ENCODE measurements at regions not wholly inside any gene's neighbourhood (a gene's known extent, or its start where the extent isn't known, plus 50 kb on each side); places are given as distances from the start of the nearest gene placed in this dataset.
"Not testable (repeated sequence)": the region's sequence is repeated elsewhere in the genome, so short reads cannot be mapped to it uniquely, and the experiment has no call there.

DNA sequence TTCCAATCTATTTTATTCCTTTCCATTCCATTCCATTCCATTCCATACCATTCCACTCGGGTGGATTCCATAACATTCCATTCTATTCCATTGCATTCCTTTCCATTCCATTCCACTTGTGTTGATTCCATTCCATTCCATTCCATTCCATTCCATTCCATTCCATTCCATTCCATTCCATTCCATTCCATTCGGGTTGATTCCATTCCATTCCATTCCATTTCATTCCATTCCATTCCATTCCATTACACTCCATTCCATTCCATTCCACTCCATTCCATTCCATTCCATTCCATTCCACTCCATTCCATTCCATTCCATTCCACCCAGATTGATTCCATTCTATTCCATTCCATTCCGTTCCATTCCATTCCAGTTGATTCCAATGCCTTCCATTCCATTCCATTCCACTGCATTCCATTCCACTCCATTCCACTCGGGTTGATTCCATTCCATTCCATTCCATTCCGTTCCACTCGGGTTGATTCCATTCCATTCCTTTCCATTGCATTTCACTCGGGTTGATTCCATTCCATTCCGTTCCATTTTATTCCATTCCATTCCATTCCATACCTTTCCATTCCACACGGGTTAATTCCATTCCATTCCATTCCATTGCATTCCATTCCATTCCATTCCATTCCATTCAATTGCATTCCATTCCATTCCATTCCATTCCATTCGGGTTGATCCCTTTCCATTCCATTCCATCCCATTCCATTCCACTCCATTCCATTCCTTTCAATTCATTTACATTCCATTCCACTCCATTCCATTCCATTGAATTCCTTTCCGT lies 168.4 kb downstream of the CWH43 start:
- peak; percentile 65 for DNase-seq

DNA sequence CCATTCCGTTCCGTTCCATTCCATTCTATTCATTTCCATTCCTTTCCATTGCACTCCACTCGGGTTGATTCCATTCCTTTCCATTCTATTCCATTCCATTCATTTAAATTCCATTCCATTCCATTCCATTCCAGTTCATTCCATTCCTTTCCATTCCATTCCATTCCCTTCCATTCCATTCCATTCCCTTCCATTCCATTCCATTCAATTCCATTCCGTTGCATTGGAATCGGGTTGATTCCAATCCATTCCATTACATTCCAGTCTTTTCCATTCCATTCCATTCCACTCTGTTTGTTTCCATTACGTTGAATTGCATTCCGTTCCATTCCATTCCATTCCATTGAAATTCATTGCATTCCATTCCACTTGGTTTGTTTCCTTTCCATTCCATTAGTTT lies 169.2 kb downstream of the CWH43 start:
- DNase-seq: not testable (repeated sequence)

DNA sequence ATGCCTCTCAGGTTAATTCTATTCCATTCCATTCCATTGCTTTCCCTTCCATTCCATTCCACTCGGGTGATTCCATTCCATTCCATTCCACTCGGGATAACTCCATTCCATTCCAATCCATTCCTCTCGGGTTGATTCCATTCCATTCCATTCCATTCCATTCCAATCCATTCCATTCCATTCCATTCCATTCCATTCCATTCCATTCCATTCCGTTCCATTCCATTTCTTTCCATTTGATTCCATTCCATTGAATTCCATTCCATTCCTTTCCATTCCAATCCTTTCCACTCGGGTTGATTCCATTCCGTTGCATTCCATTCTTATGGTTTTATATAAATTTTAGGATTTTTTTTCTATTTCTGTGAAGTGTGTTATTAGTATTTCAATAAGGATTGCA lies 170.2 kb downstream of the CWH43 start:
- not testable (repeated sequence) for DNase-seq

DNA sequence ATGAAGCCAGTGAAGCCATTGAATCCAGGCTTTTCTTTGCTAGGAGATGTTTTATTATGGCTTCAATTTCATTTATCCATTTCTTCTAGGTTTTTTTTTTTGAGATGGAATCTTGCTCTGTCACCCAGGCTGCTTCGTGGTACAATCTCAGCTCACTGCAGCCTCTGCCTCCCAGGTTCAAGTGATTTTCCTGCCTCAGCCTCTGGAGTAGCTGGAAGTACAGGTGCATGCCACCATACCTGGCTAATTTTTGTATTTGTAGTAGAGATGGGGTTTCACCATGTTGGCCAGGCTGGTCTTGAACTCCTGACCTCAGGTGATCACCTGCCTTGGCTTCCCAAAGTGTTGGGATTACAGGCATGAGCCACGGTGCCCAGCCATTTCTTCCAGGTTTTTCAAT lies 171.6 kb downstream of the CWH43 start:
- DNase-seq: not testable (repeated sequence)

DNA sequence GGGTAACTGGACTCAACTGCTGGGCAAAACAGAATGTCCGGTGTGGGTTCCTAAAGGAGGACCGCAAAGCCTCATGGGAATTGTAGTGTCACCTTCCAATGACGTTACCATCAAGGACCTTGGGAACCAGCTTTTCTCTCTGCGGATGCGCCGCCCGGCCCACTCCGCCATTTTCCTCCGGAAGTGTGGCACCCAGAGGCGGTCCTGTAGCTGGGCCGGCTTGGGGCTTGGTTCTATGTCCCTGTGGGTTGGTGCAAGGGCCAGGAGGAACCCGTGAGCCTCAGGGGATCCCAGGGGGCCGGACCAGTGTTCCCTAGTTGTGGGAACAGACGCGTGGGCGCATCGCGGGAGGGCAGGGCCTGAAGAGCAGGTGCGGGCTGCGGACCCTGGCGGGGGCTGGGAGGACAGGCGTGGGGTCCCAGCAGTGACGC lies 175.1 kb downstream of the CWH43 start:
- DNase-seq: not testable (repeated sequence)

DNA sequence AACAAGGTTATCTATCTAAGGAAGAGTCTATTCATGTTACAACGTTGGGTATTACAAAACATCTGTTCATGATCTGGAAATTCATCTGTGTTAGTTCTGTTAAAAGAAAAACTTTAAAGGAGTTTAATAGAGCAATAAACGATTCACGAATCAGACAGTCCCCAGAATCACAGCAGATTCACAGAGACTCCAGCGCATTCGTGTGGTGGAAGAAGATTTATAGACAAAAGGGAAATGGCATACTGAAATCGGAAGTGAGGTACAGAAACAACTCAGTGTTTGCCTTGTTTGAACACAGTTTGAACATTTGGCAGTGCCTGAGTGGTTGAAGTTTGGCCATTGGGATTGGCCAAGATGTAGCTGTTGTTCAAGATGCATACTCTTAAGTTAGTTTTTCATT lies 178.8 kb downstream of the CWH43 start:
- DNase-seq: not testable (repeated sequence)

DNA sequence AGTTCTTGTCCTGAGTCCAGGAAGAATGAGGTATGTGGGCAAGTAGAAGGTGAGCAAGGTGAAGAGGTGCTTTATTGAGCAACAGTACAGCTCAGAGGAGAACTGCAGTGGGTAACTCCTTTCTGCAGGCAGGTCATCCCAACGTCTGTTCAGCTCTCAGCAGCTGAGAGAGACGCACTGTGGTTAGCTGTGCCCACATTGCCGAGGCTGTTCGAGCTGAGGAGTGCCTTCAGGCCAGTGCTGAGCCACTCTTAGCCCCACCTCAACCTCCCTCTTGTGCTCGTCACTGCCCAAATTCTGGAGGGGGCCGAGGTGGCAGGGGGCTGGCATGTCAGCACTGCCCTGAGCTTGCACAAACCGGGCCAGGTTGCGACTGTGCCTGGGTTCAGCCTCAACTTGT lies 191.8 kb downstream of the CWH43 start:
- not testable (repeated sequence) for DNase-seq

DNA sequence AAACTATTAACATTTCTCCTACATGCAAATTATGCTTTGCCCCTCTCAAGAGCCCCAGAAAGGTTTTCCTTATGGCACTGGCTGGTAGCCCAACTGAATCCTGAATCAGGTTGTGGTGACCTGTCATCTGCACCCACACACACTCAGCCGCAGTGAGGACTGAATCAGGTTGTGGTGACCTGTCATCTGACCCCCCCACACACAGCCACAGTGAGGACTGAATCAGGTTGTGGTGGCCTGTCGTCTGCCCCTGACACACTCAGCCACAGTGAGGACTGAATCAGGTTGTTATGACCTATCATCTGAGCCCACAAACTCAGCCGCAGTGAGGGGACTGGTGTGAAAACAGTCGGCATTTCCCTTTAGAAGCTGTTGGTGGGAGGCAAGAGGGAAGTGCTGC lies 195.0 kb downstream of the CWH43 start:
- not testable (repeated sequence) for DNase-seq

DNA sequence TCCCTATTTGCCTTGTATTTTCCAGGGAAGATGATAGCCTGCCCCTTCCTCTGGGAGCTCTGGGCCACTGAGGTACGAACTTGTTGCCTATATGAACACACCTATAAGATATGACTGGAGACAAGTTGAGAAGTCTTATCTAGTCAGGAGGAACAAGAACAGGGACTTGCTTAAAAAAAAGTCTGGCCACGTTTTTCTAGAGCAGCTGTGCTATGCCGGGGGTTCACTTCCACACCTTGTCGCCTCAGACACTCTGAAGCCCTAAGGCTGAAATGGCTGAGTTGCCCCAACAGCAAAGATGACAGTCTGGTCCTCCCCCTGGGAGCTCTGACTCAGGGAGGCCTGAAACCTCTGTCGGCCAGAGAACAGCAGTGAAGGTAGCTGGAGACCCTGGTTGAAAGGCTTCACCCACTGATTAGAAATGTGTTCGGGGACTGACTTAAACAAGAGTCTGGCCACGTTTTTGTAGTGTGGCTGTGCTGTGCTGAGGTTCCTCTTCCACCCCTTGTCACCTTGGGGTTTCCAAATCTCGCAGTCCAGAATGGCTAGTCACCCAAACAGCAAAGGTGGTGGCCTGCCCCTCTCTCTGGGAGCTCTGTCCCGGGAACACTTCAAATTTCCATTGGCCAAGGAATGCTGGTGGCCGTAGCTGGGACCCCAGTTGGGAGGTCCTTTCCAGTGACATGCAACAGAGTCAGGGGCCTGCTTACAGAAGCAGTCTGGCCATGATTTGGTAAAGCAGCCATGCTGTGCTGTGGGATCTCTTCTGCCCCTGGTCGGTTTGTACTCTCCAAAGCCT lies 225.5 kb downstream of the CWH43 start:
- not testable (repeated sequence) for DNase-seq

DNA sequence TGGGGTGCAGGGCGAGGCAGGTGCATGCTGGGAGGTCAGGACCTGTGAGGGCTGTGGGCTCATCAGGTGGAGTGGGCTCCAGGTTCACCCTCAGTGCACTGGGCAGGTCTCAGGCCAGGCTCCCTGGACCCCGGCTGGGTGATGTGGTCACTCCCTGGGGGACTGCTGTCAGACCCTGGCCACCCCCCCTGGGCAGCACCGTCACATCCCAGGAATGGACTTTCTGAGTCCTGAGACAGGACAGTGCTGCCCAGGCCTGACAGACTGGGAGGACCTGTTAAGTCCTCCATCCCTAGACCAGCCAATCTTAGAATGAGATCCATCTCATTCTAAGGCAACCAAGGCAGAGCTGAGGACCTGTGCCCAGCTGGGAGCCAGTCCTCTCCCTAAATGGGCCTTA lies 227.2 kb downstream of the CWH43 start:
- DNase-seq: not testable (repeated sequence)

DNA sequence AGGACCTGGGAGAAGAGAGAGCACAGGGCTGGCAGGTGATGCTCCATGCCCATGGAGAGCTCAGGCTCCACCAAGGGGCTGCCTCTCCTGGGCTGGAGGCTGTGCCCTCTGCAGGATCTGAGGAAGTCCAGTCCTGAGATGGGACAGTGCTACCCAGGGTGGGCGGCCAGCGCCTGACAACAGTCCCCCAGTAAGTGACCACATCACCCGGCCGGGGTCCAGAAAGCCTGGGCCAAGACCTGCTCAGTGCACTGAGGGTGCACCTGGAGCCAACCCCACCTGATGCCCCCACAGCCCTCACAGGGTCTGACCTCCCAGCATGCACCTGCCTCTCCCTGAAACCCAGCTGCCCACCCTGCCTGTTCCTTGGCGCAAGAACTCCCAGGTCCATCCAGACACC lies 227.7 kb downstream of the CWH43 start:
- DNase-seq: not testable (repeated sequence)

DNA sequence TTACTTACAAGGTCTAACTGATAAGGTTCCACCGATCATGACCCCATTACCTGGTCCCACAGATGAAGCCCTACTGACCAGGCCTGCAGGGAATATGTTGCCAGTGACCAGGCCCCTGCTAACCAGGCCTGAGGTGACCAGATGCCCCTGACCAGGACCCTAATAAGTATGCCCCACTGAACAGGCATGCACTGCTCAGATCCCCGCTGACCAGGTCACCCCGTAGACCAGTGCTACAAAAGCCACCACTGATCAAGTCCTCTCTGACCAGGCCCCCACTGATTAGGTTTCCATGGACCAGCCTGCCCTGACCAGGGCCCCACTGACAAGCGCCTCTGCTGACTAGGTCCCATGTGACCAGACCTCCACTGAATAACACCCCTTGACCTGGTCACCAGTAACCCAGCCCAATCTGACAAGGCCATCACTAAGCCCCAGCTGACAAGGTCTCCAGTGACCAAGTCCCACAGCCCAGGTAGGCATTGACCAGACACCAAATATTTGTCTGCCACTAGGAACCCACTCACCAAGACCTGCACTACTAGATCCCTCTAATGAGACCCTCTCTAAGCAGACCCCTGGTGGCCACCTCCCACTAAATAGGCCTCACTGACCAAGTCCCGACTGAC lies 228.5 kb downstream of the CWH43 start:
- DNase-seq: not testable (repeated sequence)

DNA sequence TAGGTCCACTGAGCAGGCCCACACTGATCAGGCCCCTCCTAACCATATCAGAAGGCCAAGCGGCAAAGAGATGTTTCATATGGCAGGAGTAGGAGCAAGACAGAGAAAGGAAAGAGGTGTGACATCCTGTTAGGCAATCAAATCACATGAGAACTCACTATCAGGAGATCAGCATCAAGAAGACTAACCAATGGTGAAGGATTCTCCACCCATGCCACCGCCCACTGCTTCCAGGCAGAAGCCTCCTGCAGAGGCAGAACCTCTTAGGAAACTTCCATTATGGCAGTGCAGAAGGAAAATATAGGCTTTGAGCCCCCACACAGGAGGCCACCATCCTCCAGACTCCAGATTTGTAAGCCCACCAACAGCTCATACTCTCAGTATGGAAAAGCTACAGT lies 229.0 kb downstream of the CWH43 start:
- DNase-seq: not testable (repeated sequence)

DNA sequence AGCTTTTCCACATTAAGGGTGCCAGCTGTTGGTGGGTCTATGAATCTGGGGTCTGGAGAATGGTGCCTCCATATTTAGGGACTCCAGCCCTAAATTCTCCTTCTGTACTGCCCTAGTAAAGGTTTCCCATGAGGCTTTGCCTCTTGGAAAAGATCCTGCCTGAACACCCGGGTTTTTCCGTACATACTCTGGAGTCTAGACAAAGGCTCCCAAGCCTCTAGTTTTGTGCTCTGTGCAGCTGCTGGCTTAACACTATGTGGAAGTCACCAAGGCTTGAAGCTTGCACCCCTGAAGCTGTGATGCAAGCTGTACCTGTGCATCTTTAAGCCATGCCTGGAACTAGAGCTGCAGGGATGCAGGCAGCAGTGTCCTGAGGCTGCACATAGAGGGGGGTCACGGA lies 230.5 kb downstream of the CWH43 start:
- not testable (repeated sequence) for DNase-seq

DNA sequence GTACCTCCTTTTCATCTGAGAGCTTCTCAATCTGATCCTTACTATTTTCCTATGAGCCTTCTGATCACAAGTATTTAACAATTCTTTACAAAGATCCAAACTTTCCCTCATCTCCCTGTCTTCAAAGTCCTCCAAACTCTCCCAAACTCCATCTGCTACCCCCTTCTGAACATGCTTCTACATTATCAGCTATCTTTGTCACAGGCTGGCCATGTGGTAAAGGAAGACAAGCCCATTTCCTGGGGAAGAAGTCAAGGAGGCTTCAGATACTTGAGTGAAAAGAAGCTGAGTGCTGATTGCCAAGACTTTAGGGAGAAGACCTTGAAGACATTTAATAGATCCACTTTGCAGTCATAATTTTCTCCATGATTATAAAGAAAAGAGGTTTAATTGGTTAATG lies 231.4 kb downstream of the CWH43 start:
- no peak for DNase-seq

DNA sequence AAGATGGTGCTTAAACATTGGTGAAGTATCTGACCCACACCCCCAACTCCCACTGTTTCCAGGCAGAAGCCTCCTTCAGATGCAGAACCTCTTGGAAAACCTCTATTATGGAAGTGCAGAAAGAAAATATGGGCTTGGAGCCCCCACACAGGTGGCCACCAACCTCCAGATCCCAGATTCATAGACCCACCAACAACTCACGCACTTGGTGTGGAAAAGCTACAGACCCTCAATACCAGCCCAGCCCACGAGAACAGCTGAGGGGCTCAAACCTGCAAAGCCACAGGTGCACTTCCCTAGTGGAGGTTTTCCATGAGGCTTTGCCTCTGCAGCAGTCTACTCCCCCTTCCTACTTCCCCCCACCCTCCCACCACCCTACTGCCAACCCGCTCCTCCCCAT lies 232.0 kb downstream of the CWH43 start:
- DNase-seq: not testable (repeated sequence)

DNA sequence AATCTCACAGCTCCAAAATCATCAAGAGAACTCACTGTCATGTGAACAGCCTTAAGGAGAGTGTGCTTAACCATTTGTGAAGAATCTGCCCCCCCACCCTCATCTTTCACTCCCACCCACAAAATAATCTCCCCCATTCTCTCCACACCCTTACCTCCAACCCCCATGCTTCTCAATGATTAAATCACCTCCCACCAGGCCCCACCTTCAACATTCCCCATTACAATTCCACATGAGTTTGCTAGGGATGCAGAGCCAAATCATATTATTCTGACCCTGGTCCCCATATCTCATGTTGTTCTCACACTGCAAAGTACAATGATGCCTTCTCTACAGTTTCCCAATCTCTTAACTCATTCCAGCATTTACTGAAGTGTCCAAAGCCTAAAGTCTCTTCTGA lies 232.9 kb downstream of the CWH43 start:
- DNase-seq: not testable (repeated sequence)

DNA sequence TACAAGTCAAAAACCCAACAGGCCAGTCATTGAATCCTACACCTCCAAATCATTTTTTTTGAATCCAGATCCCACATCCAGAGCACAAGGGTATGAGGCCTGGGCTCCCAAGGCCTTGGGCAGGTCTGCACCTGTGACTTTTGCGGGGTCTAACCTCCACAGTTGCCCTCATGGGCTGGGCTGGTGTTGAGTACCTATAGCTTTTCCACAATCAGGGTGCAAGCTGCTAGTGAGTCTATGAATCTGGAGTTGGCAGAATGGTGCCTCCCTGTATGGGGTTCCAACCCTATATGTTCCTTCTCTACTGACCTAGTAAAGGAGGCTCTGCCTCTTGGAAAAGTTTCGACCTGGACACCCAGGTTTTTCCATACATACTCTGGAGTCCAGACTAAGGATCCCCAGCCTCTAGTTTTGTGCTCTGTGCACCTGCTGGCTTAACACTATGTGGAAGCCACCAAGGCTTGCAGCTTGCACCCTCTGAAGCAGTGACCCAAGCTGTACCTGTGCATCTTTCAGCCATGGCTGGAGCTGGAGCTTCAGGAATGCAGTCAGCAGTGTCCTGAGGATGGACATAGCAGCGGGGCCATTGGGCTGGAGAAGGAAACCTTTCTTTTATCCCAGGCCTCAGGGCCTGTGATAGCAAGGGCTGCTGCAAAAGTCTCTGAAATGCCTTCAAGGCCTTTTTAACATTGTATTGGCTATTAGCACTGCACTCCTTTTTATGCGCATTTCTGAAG lies 233.6 kb downstream of the CWH43 start:
- not testable (repeated sequence) for DNase-seq

DNA sequence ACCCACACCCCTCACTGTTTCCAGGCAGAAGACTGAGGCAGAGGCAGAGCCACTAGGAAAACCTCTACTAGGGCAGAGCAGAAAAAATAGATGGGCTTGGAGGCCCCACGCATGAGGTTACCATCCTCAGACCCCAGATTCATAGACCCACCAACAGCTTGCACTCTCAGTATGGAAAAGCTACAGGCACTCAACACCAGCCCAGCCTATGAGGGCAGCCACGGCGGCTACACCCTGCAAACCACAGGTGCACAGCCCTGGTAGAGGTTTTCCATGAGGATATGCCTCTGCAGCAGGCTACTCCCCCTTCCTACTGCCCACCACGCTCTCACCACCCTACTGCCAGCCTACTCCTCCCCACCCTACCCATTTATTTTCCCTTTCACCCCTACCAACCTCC lies 235.1 kb downstream of the CWH43 start:
- DNase-seq: no peak

DNA sequence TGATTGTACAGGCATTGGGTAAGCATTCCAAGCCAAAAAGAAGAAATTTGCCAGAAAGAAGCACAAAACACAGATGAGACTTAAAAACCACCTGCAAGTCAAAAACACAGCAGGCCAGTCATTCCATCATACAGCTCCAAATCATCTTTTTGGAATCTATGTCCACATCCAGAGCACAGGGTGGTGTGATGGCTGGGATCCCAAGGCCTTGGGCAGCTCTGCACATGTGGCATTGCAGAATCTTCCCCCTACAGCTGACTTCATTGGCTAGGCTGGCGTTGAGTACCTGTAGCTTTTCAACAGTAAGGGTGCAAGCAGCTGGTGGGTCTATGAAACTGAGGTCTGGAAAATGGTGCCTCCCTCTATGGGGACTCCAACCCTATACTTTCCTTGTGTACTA lies 236.7 kb downstream of the CWH43 start:
- DNase-seq: not testable (repeated sequence)

DNA sequence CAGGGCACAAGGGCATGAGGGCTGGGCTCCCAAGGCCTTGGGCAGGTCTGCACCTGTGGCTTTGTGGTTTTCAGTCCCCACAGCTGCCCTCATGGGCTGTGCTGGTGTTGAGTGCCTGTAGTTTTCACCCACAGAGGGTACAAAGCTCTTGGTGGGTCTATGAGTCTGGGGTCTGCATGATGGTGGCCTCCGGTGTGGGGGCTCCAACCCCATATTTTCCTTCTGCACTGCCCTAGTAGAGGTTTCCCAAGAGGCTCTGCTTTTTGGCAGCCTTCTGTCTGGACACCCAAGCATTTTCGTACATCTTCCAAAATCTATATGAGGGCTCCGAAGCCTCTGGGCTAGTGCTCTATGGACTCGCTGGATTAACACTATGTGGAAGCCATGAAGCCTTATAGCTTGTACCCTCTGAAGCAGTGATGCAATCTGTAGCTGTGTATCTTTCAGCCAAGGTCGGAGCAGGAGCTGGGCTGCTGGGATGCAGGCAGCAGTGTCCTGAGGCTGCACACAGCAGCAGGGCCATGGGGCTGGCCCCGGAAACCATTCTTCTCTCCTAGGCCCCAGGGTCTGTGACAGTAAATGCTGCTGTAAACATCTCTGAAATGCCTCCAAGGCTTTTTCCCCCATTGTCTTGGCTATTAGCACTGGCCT lies 240.3 kb downstream of the CWH43 start:
- DNase-seq: not testable (repeated sequence)

Measured in muscle of arm (tissue), 1 donor.